GM12878 (cell line): ENCODE measurements at regions not wholly inside any gene's neighbourhood (a gene's known extent, or its start where the extent isn't known, plus 50 kb on each side); places are given as distances from the start of the nearest gene placed in this dataset.

Source experiments
- CHD1 ChIP-seq: IDR thresholded peaks from 2 replicates; pipeline ENCODE4 v1.6.1; 2012; ENCODE audit warnings: low read depth, low read length, improper control_type of control experiment
- REST ChIP-seq: IDR thresholded peaks from 2 replicates; pipeline ENCODE4 v1.6.1; 2012; ENCODE audit warnings: mild to moderate bottlenecking, low read depth, low read length
- TF ChIP-seq, protein P1 (sequence below): IDR thresholded peaks from 2 replicates; pipeline ENCODE4 v1.6.1; 2011; ENCODE audit warnings: low read depth, low read length, improper control_type of control experiment, borderline replicate concordance
- TF ChIP-seq, protein P2 (sequence below), 3 experiments: IDR thresholded peaks in 2 of 3; conservative IDR thresholded peaks in 1 of 3; 2 replicates each; pipeline ENCODE4 v1.5.1; 2011; ENCODE audit warnings: low read depth in 3 of 3, low read length in 3 of 3, mild to moderate bottlenecking in 3 of 3, control low read depth in 2 of 3, moderate library complexity in 2 of 3, inconsistent platforms in 1 of 3, mixed read lengths in 1 of 3; ENCODE audit not compliant: control insufficient read depth in 2 of 3, insufficient read depth in 1 of 3; ENCODE audit errors: extremely low read depth in 1 of 3
- TF ChIP-seq, protein P3 (sequence below): IDR thresholded peaks from 2 replicates; pipeline ENCODE4 v1.6.1; 2011; ENCODE audit warnings: low read depth, mild to moderate bottlenecking, low read length, moderate library complexity, borderline replicate concordance; ENCODE audit errors: extremely low read depth

- TF ChIP-seq, protein P1, sequence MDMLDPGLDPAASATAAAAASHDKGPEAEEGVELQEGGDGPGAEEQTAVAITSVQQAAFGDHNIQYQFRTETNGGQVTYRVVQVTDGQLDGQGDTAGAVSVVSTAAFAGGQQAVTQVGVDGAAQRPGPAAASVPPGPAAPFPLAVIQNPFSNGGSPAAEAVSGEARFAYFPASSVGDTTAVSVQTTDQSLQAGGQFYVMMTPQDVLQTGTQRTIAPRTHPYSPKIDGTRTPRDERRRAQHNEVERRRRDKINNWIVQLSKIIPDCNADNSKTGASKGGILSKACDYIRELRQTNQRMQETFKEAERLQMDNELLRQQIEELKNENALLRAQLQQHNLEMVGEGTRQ = no peak
- TF ChIP-seq, protein P2, sequence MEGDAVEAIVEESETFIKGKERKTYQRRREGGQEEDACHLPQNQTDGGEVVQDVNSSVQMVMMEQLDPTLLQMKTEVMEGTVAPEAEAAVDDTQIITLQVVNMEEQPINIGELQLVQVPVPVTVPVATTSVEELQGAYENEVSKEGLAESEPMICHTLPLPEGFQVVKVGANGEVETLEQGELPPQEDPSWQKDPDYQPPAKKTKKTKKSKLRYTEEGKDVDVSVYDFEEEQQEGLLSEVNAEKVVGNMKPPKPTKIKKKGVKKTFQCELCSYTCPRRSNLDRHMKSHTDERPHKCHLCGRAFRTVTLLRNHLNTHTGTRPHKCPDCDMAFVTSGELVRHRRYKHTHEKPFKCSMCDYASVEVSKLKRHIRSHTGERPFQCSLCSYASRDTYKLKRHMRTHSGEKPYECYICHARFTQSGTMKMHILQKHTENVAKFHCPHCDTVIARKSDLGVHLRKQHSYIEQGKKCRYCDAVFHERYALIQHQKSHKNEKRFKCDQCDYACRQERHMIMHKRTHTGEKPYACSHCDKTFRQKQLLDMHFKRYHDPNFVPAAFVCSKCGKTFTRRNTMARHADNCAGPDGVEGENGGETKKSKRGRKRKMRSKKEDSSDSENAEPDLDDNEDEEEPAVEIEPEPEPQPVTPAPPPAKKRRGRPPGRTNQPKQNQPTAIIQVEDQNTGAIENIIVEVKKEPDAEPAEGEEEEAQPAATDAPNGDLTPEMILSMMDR (IDR thresholded peaks at IDR 0.05 in 2 of 3, conservative IDR thresholded peaks at IDR 0.05 in 1 of 3; ENCODE audit: control insufficient read depth in 2 of 3, extremely low read depth in 1 of 3, insufficient read depth in 1 of 3, low read depth in 3 of 3, low read length in 3 of 3) = no peak
- TF ChIP-seq, protein P3, sequence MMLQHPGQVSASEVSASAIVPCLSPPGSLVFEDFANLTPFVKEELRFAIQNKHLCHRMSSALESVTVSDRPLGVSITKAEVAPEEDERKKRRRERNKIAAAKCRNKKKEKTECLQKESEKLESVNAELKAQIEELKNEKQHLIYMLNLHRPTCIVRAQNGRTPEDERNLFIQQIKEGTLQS = no peak
- TF ChIP-seq REST = no peak
- no peak for TF ChIP-seq CHD1
Observed at GRCh38 chr12:58648176-58648575, 272.1 kb downstream of the LRIG3 start.
